ENCODE measurements at regions not wholly inside any gene's neighbourhood (a gene's known extent, or its start where the extent isn't known, plus 50 kb on each side); places are given as distances from the start of the nearest gene placed in this dataset.

GRCh38 chr13:66106246-66106645 lies 1123.9 kb downstream of the PCDH9 start:
- TF ChIP-seq RAD21 (IDR thresholded peaks at IDR 0.05; ENCODE audit: low read length) (no peak), SMC3 (IDR thresholded peaks at IDR 0.05; ENCODE audit: low read depth, low read length) (no peak), CTCF (conservative IDR thresholded peaks at IDR 0.05; ENCODE audit: low read depth, low read length) (no peak), USF2 (IDR thresholded peaks at IDR 0.05; ENCODE audit: low read depth, low read length) (no peak), POLR2A (IDR thresholded peaks at IDR 0.05; ENCODE audit: low read depth, low read length) (no peak), MAFK (IDR thresholded peaks at IDR 0.05; ENCODE audit: low read depth, low read length) (no peak), RFX5 (IDR thresholded peaks at IDR 0.05; ENCODE audit: low read depth, low read length) (no peak), FOS (IDR thresholded peaks at IDR 0.05; ENCODE audit: low read depth, low read length) (no peak), CHD1 (IDR thresholded peaks at IDR 0.05; ENCODE audit: low read depth, low read length) (no peak)
